Neural progenitor cell (in vitro differentiated cells): ENCODE measurements at regions not wholly inside any gene's neighbourhood (a gene's known extent, or its start where the extent isn't known, plus 50 kb on each side); places are given as distances from the start of the nearest gene placed in this dataset.

Experiments used
- EZH2phosphoT487 ChIP-seq: fragments of 200-600 bp; sonication (generic); IDR thresholded peaks from 2 replicates; pipeline ENCODE4 v1.6.1; 2017; ENCODE audit warnings: antibody characterized with exemption
- TF ChIP-seq, protein P1 (sequence below): fragments of 200-600 bp; sonication (generic); IDR thresholded peaks from 2 replicates; pipeline ENCODE4 v1.5.1; 2017; ENCODE audit warnings: antibody characterized with exemption, mild to moderate bottlenecking

DNA sequence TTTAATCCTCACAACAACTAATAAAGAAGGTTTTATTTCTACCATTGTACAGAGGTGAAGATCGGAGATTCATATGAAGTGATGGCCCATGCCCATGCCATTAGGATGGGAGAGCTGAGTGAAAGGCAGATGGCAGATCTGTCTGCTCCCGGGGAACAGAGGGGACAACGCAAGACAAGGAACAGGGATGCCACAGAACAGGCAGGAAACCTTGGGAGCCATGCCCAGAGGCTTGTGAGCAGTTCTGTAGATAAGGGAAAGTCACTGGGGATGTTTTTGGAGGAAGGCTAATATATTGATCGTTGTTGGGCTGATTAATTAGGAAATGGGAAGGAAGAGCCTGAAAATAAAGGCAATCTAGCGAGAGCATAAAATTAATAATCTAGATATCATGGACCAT, 73.1 kb upstream of the ITGB1 start:
- TF ChIP-seq, protein P1, sequence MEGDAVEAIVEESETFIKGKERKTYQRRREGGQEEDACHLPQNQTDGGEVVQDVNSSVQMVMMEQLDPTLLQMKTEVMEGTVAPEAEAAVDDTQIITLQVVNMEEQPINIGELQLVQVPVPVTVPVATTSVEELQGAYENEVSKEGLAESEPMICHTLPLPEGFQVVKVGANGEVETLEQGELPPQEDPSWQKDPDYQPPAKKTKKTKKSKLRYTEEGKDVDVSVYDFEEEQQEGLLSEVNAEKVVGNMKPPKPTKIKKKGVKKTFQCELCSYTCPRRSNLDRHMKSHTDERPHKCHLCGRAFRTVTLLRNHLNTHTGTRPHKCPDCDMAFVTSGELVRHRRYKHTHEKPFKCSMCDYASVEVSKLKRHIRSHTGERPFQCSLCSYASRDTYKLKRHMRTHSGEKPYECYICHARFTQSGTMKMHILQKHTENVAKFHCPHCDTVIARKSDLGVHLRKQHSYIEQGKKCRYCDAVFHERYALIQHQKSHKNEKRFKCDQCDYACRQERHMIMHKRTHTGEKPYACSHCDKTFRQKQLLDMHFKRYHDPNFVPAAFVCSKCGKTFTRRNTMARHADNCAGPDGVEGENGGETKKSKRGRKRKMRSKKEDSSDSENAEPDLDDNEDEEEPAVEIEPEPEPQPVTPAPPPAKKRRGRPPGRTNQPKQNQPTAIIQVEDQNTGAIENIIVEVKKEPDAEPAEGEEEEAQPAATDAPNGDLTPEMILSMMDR, result no peak
- no peak for TF ChIP-seq EZH2phosphoT487
